ENCODE measurements at regions not wholly inside any gene's neighbourhood (a gene's known extent, or its start where the extent isn't known, plus 50 kb on each side); places are given as distances from the start of the nearest gene placed in this dataset.

DNA sequence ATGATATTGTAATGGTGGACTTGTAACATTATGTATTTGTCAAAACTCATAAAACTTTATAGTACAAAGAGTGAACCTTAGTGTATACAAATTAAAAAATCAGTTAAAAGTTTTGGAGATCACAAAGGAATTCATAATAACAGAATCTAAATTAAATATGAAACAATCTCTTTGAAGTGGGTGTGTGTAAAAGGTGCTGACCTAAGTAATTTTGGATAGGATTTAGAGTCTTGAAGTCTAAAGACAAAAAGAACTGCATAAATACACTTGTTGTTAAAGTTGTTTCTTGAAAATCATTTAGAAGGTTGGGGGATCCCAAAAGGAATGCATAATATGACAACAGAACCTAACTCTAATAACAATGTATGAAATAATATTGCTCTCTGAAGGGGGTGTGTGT is 295.5 kb downstream of the PRR16 start:
- TF ChIP-seq ZBTB1 (tag by site-specific recombination; IDR thresholded peaks at IDR 0.05) (no peak), ZNF391 (tag by site-specific recombination; IDR thresholded peaks at IDR 0.05; ENCODE audit: borderline replicate concordance, low read depth) (no peak), ZNF335 (tag by site-specific recombination; conservative IDR thresholded peaks at IDR 0.05) (no peak), ZNF146 (tag by site-specific recombination; IDR thresholded peaks at IDR 0.05) (no peak), KLF16 (tag by site-specific recombination; IDR thresholded peaks at IDR 0.05) (no peak), ZNF23 (tag by site-specific recombination; IDR thresholded peaks at IDR 0.05; ENCODE audit: borderline replicate concordance) (no peak), ZNF747 (tag by site-specific recombination; IDR thresholded peaks at IDR 0.05) (no peak), ZNF37A (tag by site-specific recombination; IDR thresholded peaks at IDR 0.05) (no peak)
- TF ChIP-seq, protein P1, sequence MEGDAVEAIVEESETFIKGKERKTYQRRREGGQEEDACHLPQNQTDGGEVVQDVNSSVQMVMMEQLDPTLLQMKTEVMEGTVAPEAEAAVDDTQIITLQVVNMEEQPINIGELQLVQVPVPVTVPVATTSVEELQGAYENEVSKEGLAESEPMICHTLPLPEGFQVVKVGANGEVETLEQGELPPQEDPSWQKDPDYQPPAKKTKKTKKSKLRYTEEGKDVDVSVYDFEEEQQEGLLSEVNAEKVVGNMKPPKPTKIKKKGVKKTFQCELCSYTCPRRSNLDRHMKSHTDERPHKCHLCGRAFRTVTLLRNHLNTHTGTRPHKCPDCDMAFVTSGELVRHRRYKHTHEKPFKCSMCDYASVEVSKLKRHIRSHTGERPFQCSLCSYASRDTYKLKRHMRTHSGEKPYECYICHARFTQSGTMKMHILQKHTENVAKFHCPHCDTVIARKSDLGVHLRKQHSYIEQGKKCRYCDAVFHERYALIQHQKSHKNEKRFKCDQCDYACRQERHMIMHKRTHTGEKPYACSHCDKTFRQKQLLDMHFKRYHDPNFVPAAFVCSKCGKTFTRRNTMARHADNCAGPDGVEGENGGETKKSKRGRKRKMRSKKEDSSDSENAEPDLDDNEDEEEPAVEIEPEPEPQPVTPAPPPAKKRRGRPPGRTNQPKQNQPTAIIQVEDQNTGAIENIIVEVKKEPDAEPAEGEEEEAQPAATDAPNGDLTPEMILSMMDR (tag by site-specific recombination; IDR thresholded peaks at IDR 0.05), result no peak
- TF ChIP-seq, protein P2, sequence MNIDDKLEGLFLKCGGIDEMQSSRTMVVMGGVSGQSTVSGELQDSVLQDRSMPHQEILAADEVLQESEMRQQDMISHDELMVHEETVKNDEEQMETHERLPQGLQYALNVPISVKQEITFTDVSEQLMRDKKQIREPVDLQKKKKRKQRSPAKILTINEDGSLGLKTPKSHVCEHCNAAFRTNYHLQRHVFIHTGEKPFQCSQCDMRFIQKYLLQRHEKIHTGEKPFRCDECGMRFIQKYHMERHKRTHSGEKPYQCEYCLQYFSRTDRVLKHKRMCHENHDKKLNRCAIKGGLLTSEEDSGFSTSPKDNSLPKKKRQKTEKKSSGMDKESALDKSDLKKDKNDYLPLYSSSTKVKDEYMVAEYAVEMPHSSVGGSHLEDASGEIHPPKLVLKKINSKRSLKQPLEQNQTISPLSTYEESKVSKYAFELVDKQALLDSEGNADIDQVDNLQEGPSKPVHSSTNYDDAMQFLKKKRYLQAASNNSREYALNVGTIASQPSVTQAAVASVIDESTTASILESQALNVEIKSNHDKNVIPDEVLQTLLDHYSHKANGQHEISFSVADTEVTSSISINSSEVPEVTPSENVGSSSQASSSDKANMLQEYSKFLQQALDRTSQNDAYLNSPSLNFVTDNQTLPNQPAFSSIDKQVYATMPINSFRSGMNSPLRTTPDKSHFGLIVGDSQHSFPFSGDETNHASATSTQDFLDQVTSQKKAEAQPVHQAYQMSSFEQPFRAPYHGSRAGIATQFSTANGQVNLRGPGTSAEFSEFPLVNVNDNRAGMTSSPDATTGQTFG (tag by site-specific recombination; IDR thresholded peaks at IDR 0.05; ENCODE audit: borderline replicate concordance), result no peak
